ENCODE measurements at regions not wholly inside any gene's neighbourhood (a gene's known extent, or its start where the extent isn't known, plus 50 kb on each side); places are given as distances from the start of the nearest gene placed in this dataset.

DNA sequence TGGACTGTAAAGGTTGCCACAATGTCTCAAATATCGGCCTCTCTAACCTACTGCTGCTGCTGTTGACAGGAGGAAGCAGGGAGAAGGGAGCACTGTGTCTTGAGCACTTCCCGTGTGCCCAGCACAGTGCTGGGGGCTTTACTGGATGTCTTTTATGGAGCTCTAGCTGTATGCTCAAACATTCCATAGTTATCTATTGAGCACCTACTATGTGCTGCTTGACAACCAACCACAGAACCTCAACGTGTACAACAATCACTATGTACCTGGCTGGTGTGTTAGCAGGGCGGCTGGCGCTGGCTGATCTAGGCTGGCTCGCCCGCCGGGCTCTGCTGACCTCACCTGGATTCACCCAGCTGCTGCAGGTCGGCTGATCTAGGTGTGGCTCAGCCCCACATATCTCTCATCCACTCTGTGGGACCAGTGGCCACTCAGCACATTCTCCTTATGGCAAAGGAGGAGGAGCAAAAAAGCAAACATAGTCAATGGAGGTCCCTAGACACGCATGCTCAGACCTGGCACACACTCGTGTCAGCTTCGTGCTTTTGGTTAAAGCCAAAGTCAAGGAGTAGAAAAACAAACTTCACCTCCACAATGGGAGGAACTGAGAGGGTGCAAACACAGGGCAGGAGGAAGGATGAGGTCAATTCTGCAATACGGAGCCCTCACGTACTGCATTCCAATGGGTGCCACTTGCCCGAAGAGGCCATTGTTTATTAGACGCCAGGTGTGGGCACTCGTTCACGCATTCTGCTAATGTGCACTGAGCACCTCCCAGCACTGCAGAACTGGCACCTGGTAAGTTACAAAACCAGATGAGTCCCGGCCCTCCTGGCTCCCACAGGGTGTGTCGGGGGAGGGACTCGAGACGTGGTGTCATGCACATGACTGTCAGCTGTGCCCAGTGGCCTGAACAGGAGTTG, 147.2 kb downstream of the SCARB1 start:
- no peaks in the 10 kb centered on the region for H3K27me3 ChIP-seq (ENCODE audit: control insufficient read depth, insufficient read depth, low read length)
- no peaks in the 10 kb centered on the region for H3K4me1 ChIP-seq (ENCODE audit: control insufficient read depth, insufficient read depth, low read length)
- H3K9me3 ChIP-seq (ENCODE audit: control insufficient read depth, insufficient read depth, low read length): no peaks in the 10 kb centered on the region
- no peak overlapping the region for H3K4me3 ChIP-seq (ENCODE audit: low read depth, low read length)
- no peaks in the 10 kb centered on the region for H3K36me3 ChIP-seq (ENCODE audit: control insufficient read depth, insufficient read depth, low read length)
- H3K9ac ChIP-seq (ENCODE audit: low read depth, low read length): no peak overlapping the region

DNA sequence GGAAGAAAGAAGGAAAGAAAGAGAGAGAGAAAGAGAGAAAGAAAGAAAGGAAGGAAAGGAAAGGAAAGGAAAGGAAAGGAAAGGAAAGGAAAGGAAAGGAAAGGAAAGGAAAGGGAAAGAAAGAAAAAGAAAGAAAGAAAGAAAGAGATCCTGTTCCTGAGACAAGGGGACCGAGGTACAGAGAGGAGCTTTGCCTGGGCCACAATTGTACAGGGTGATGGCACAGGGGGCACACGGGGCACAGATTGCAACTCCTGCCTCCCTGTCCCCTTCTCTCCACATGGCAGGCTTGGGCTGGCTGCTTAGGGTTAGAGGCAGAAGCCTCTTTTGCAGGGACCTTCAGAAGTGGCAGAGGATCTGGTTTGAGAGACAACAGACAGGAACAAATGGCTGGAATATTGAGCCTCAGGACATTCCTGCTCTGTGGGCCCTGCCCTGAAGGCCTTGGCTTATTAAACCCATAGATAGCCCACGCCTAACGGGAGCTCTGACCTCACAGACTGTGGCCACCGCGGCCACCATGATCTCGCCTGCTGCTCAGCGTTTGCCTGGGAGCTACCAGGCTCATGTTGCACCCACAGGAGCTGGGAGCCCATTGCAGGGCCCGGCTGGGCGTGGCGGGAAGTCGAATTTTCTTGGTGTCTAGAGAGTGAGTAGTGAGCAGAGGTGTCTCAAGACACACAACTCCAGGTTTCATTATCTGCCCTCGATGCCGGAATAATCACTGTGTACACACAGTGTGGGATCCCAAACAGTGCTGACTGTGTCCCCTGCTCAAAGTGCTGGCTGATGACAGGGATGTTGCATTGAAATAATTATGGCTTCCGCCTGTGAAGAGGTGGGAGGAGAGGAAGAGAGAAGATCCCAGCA, 147.9 kb upstream of the NCOR2 start:
- no peak overlapping the region for H3K4me3 ChIP-seq (ENCODE audit: low read depth, low read length)
- H3K9me3 ChIP-seq (ENCODE audit: control insufficient read depth, insufficient read depth, low read length): no peaks in the 10 kb centered on the region

DNA sequence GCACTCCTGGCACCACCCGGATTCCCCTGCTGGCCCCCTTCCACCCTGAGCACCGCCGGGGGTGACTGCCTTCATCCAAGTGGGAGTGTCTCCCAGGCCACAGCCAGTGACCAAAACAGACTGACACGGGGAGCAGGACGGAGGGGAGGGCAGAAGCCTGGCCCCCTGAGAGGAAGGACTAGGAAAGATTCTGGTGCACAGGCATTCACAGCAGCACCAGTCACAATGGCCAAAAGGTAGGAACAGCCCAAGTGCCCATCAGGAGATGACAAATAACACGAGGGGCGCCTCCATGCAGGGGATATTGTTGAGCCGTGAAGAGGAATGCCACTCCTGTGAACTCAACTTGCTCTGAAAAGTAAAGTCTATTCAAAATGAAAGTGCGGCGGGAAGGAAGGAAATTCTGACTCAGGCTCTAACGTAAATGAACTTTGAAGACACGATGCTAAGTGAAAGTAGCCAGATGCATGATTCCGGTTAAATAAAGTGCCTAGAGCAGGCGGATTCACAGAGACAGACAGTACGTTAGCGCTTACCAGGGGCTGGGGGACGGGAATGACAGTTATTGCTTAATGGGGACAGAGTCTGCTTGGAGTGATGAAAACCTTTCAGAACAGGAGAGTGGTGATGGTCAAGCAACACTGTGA, 146.1 kb upstream of the NCOR2 start:
- Histone ChIP-seq H3K4me1 (ENCODE audit: control insufficient read depth, insufficient read depth, low read length) (no peaks in the 10 kb centered on the region), H3K9ac (ENCODE audit: low read depth, low read length) (no peak overlapping the region), H3K27me3 (ENCODE audit: control insufficient read depth, insufficient read depth, low read length) (no peaks in the 10 kb centered on the region), H3K36me3 (ENCODE audit: control insufficient read depth, insufficient read depth, low read length) (no peaks in the 10 kb centered on the region), H3K4me3 (ENCODE audit: low read depth, low read length) (no peak overlapping the region), H3K9me3 (ENCODE audit: control insufficient read depth, insufficient read depth, low read length) (no peaks in the 10 kb centered on the region)

More for the DNA sequence above, 147.9 kb upstream of the NCOR2 start:
- H3K36me3 ChIP-seq (ENCODE audit: control insufficient read depth, insufficient read depth, low read length): no peaks in the 10 kb centered on the region
- no peak overlapping the region for H3K9ac ChIP-seq (ENCODE audit: low read depth, low read length)
- H3K4me1 ChIP-seq (ENCODE audit: control insufficient read depth, insufficient read depth, low read length): no peaks in the 10 kb centered on the region
- no peaks in the 10 kb centered on the region for H3K27me3 ChIP-seq (ENCODE audit: control insufficient read depth, insufficient read depth, low read length)

DNA sequence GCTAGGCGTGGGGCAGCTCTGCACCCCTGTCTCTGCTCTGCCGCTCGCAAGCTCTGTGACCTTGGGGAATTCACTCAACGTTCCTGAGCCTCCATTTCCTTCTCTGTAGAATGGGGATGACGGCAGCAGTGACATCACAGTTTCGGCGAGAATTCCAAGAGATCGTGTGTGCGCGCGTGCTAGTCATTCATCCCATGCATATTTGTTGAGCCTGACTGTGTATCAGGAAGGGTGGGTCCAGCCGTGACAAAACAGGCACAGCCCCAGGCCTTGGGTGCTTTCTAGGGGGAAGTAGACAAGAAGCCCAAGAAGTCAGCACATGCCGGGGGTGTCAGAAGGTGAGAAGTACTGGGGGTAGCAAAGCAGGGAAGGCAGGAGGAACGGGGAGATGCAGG, 145.6 kb upstream of the NCOR2 start:
- Histone ChIP-seq H3K36me3 (ENCODE audit: control insufficient read depth, insufficient read depth, low read length) (no peaks in the 10 kb centered on the region), H3K4me3 (ENCODE audit: low read depth, low read length) (no peak overlapping the region), H3K9ac (ENCODE audit: low read depth, low read length) (no peak overlapping the region), H3K4me1 (ENCODE audit: control insufficient read depth, insufficient read depth, low read length) (no peaks in the 10 kb centered on the region), H3K27me3 (ENCODE audit: control insufficient read depth, insufficient read depth, low read length) (no peaks in the 10 kb centered on the region), H3K9me3 (ENCODE audit: control insufficient read depth, insufficient read depth, low read length) (no peaks in the 10 kb centered on the region)

DNA sequence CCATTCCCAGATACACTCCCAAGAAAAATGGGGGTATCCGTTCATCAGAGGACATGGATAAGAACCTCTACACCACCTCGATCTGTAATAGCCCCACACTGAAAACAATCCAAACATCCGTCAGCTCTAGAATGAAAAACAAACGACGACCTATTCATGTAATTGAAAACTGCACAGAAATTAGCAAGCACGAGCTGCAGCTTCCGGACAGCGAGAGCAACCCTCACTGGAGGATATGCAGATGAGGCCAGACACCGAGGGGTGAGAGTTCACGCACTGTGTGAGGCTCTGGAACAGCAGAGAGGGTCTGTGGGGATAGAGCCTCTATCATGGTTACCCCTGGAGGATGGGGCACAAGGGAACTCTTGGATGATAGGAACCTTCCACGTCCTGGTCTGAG, 143.9 kb upstream of the NCOR2 start:
- no peak overlapping the region for H3K9ac ChIP-seq (ENCODE audit: low read depth, low read length)
- H3K36me3 ChIP-seq (ENCODE audit: control insufficient read depth, insufficient read depth, low read length): no peaks in the 10 kb centered on the region
- no peak overlapping the region for H3K4me3 ChIP-seq (ENCODE audit: low read depth, low read length)
- no peaks in the 10 kb centered on the region for H3K27me3 ChIP-seq (ENCODE audit: control insufficient read depth, insufficient read depth, low read length)
- no peaks in the 10 kb centered on the region for H3K9me3 ChIP-seq (ENCODE audit: control insufficient read depth, insufficient read depth, low read length)
- H3K4me1 ChIP-seq (ENCODE audit: control insufficient read depth, insufficient read depth, low read length): no peaks in the 10 kb centered on the region

DNA sequence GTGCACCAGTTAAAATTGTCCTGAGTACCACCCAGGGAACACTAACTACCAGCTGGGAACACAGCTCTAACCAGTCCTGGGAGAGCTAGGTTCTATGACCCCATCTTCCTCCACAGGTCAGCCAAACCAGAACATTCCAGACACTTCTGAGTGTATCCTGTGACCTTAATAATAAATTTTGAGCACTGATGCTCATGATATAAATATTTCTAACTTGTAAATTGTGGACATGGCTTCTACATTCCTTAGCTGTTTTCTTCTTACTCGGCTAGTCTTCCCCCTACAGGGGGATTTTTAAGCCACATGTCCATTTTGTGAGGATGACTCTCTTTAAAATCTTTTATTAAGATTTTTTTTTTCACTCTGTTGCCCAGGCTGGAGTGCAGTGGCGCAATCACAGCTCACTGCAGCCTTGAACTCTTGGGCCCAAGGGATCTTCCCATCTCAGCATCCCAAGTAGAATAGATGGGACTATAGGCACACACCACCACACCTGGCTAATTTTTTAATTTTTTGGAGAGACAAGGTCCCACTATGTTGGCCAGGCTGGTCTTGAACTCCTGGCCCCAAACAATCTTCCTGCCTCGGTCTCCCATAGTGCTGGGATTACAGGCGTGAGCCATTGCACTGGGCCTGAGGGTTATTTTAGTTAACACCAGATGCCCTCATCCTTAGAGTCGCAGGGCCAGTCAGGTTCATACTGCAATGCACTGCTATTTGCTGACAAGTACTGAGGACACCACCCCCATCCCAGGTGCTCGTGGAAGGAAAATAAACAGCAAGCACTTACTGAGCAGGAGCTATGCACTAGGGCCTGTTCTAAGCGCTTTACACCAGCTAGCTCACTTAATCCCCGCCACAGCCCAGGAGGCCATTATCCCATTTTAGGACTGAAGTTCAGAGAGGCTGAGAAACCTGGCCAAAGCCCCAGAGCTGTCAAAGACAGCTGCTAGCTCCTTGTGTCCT, 142.6 kb upstream of the NCOR2 start:
- H3K4me1 ChIP-seq (ENCODE audit: control insufficient read depth, insufficient read depth, low read length): no peaks in the 10 kb centered on the region
- no peaks in the 10 kb centered on the region for H3K36me3 ChIP-seq (ENCODE audit: control insufficient read depth, insufficient read depth, low read length)
- H3K4me3 ChIP-seq (ENCODE audit: low read depth, low read length): no peak overlapping the region
- no peaks in the 10 kb centered on the region for H3K27me3 ChIP-seq (ENCODE audit: control insufficient read depth, insufficient read depth, low read length)
- H3K9ac ChIP-seq (ENCODE audit: low read depth, low read length): no peak overlapping the region
- H3K9me3 ChIP-seq (ENCODE audit: control insufficient read depth, insufficient read depth, low read length): no peaks in the 10 kb centered on the region

DNA sequence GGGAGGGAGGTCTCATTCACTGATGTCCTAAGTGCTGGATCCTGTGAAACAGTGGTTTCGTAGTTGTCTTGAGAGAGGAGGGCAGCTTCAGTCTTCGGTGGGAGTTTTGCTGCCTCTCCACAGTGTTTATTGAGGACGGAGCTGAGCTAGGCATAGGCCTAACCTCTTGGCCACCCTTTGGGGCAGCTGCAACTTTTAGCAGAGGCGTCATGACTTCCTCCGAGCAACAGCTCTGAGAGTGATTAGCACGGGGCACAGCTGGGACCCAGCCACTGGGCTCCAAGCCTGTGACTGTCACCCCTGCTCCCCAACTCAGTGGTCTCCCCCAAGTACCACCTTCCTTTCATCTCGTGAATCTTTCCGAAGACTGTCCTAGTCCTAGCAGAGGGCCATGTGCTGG, 139.9 kb upstream of the NCOR2 start:
- no peaks in the 10 kb centered on the region for H3K4me1 ChIP-seq (ENCODE audit: control insufficient read depth, insufficient read depth, low read length)
- H3K27me3 ChIP-seq (ENCODE audit: control insufficient read depth, insufficient read depth, low read length): no peaks in the 10 kb centered on the region
- H3K4me3 ChIP-seq (ENCODE audit: low read depth, low read length): no peak overlapping the region
- H3K9ac ChIP-seq (ENCODE audit: low read depth, low read length): no peak overlapping the region
- H3K9me3 ChIP-seq (ENCODE audit: control insufficient read depth, insufficient read depth, low read length): no peaks in the 10 kb centered on the region
- no peaks in the 10 kb centered on the region for H3K36me3 ChIP-seq (ENCODE audit: control insufficient read depth, insufficient read depth, low read length)

DNA sequence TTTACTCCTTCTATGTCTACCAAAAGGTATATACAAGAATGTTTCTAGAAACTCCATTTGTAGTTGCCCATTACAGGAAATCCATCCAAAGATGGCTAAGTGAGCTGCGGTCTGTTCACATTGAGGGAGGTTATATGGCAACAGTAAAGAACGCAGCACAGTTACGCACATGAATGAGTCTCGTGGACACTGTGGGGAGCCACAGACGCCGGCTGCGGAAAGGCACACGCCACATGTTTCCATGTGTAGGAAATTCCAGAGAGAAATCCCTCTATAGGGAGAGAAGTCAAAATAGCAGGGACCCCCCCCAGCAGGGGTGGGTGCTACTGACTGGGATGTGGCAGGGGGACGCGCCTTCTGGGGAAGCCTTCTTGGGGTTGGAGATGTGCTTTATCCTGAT, 139.0 kb upstream of the NCOR2 start:
- Histone ChIP-seq H3K4me1 (ENCODE audit: control insufficient read depth, insufficient read depth, low read length) (no peaks in the 10 kb centered on the region), H3K27me3 (ENCODE audit: control insufficient read depth, insufficient read depth, low read length) (no peaks in the 10 kb centered on the region), H3K4me3 (ENCODE audit: low read depth, low read length) (no peak overlapping the region), H3K9ac (ENCODE audit: low read depth, low read length) (no peak overlapping the region), H3K36me3 (ENCODE audit: control insufficient read depth, insufficient read depth, low read length) (no peaks in the 10 kb centered on the region), H3K9me3 (ENCODE audit: control insufficient read depth, insufficient read depth, low read length) (no peaks in the 10 kb centered on the region)

DNA sequence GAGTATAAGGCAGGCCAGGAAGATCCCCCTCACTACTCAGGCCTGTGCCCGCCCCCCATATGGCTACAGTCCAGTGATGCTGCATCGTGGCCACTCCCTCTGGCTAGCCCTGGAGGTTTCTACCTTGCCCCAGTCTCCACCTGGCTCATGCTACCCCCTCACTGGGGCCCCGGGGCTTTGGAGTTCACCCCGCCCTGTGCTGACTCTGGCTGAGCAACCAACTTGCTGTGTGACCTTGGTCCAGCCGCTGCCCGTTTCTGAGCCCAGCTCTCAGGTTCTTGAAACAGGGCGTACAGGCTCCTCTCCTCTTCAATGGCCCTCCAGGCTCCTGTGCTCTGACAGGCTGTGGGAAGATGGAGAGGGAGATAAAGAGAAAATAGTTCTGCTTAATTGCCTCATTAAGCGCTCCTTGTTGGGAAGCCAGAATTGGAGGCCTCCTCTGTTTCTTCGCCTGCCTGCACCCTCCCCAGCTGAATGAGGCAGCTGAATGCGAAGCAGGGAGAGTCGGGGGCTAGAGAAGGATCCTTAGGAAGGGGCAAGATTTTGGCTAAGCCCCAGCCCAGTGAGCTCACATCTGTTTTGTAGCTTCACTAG, 138.2 kb upstream of the NCOR2 start:
- no peaks in the 10 kb centered on the region for H3K36me3 ChIP-seq (ENCODE audit: control insufficient read depth, insufficient read depth, low read length)
- H3K9me3 ChIP-seq (ENCODE audit: control insufficient read depth, insufficient read depth, low read length): no peaks in the 10 kb centered on the region
- no peak overlapping the region for H3K4me3 ChIP-seq (ENCODE audit: low read depth, low read length)
- no peak overlapping the region for H3K9ac ChIP-seq (ENCODE audit: low read depth, low read length)
- no peaks in the 10 kb centered on the region for H3K27me3 ChIP-seq (ENCODE audit: control insufficient read depth, insufficient read depth, low read length)
- no peaks in the 10 kb centered on the region for H3K4me1 ChIP-seq (ENCODE audit: control insufficient read depth, insufficient read depth, low read length)

DNA sequence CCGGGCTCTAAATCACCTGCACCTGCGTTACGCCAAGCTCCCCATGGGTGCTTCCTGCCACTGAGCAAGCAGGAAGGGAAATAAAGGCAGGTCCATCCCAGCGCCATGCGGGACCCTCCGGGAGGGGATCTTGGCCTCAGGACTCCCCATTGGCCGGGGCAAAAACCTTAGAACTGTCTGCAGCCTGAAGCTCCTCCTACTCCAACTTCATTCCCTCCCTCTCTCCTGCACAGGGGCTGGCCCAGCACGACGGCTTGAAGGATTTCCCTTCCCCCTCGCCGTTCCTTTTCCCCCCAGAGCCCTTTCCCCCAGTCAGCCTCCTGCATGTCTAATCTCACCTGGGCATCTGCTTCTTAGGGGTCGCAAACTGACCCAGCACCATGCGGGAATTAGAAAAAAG, 137.2 kb upstream of the NCOR2 start:
- Histone ChIP-seq H3K36me3 (ENCODE audit: control insufficient read depth, insufficient read depth, low read length) (no peaks in the 10 kb centered on the region), H3K4me1 (ENCODE audit: control insufficient read depth, insufficient read depth, low read length) (no peaks in the 10 kb centered on the region), H3K4me3 (ENCODE audit: low read depth, low read length) (no peak overlapping the region), H3K27me3 (ENCODE audit: control insufficient read depth, insufficient read depth, low read length) (no peaks in the 10 kb centered on the region), H3K9ac (ENCODE audit: low read depth, low read length) (no peak overlapping the region), H3K9me3 (ENCODE audit: control insufficient read depth, insufficient read depth, low read length) (no peaks in the 10 kb centered on the region)
